Karpas-422 (cell line): ENCODE measurements at regions not wholly inside any gene's neighbourhood (a gene's known extent, or its start where the extent isn't known, plus 50 kb on each side); places are given as distances from the start of the nearest gene placed in this dataset.
A peak's percentile ranks its signal among the peaks of the same experiment; 100 is the strongest.

Experiments
- DNase-seq: peaks from one replicate; pipeline ENCODE4 v3.0.0-alpha.2; 2015
- H2AFZ ChIP-seq: fragments of 200-600 bp; sonication (generic); 2 replicates; pipeline ENCODE4 v1.6.1; 2014; ENCODE audit warnings: antibody characterized with exemption, low read length, mixed read lengths
- H3K27ac ChIP-seq: fragments of 200-600 bp; sonication (generic); 2 replicates; pipeline ENCODE4 v1.5.1; 2014; ENCODE audit warnings: mild to moderate bottlenecking, low read length, moderate library complexity
- H3K27me3 ChIP-seq: fragments of 200-600 bp; sonication (generic); 2 replicates; pipeline ENCODE4 v1.6.1; 2014; ENCODE audit warnings: low read length, mixed read lengths
- H3K36me3 ChIP-seq: fragments of 200-600 bp; sonication (generic); 2 replicates; pipeline ENCODE4 v1.6.1; 2014; ENCODE audit warnings: low read length, mixed read lengths; ENCODE audit not compliant: insufficient read depth
- H3K4me1 ChIP-seq: fragments of 200-600 bp; sonication (generic); 2 replicates; pipeline ENCODE4 v1.6.1; 2014; ENCODE audit warnings: mild to moderate bottlenecking, low read length, mixed read lengths
- H3K4me2 ChIP-seq: fragments of 200-600 bp; sonication (generic); 2 replicates; pipeline ENCODE4 v1.6.1; 2014; ENCODE audit warnings: low read length, low read depth, mild to moderate bottlenecking; ENCODE audit not compliant: poor library complexity, severe bottlenecking
- H3K4me3 ChIP-seq: fragments of 200-600 bp; sonication (generic); 2 replicates; pipeline ENCODE4 v1.5.1; 2014; ENCODE audit warnings: mild to moderate bottlenecking, antibody characterized with exemption, low read length, mixed read lengths
- H3K79me2 ChIP-seq: fragments of 200-600 bp; sonication (generic); 2 replicates; pipeline ENCODE4 v1.6.1; 2014; ENCODE audit warnings: mild to moderate bottlenecking, low read length, mixed read lengths
- H3K9ac ChIP-seq: fragments of 200-600 bp; sonication (generic); 2 replicates; pipeline ENCODE4 v1.6.0; 2014; ENCODE audit warnings: low read length
- H3K9me2 ChIP-seq: fragments of 200-600 bp; sonication (generic), shearing (Covaris generic); replicated peaks from 2 replicates; pipeline ENCODE4 v1.6.0; 2014; ENCODE audit warnings: mild to moderate bottlenecking, low read length, moderate library complexity; ENCODE audit not compliant: insufficient read depth
- H3K9me3 ChIP-seq: fragments of 300-700, 200-600 bp; sonication (generic); 2 replicates; pipeline ENCODE4 v1.6.1; 2014; ENCODE audit warnings: low read length, mixed read lengths
- H4K20me1 ChIP-seq: fragments of 200-600 bp; sonication (generic); 2 replicates; pipeline ENCODE4 v1.6.1; 2014; ENCODE audit warnings: mild to moderate bottlenecking, antibody characterized with exemption, low read length, low read depth; ENCODE audit not compliant: insufficient read depth

DNA sequence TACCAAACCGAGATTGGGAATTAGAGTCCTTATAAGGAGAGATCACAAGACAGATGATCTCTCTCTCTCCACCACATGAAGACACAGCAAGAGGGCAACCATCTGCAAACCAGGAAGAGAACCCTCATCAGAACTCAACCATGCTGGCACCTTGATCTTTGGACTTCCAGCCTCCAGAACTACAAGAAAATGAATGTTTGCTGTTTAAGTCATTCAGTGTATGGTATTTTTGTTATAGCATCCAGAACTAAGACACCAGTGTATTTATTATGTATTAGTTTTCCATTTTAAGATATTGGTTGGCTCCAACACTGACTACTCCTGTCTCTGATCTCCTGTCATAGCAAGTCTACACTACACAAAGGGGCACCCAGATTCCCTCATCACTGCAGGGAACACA, 86.9 kb downstream of the CCDC34 start:
- H3K9me2 ChIP-seq, result no peaks in the 10 kb centered on the region
- no peak overlapping the region for H3K4me3 ChIP-seq
- H2AFZ ChIP-seq, result no peak overlapping the region
- no peak overlapping the region for H3K27ac ChIP-seq
- no peak for DNase-seq
- H4K20me1 ChIP-seq, result no peaks in the 10 kb centered on the region
- H3K9me3 ChIP-seq, result no peaks in the 10 kb centered on the region
- H3K4me2 ChIP-seq, result no peak overlapping the region
- H3K36me3 ChIP-seq, result no peaks in the 10 kb centered on the region
- H3K79me2 ChIP-seq, result no peaks in the 10 kb centered on the region
- H3K9ac ChIP-seq, result no peak overlapping the region
- H3K4me1 ChIP-seq, result no peaks in the 10 kb centered on the region
- H3K27me3 ChIP-seq, result no peaks in the 10 kb centered on the region

DNA sequence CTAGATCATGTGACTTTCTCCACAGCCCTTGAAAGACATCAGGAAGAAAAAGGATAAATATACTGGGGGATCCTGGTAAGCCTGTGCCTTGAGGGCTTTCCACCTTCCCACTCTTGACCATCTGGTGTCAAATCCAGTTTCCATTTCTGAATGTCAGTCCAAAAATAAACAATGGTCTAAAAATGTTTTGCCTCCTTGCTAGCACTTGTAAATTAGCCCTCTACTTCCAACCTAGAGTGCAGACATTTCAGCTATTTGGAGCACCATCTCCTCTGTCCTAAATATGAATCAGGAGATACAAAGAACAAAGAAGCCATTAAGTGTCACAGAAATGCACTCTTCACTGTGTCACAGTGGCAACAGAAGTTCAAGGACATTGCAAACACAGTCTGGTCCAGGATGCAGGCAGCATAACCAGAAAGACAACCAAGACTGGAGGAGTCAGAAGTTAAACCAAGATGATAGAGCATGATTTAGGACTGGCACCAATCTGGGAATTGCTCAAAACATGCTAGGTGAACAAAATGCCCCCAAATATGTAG, 88.1 kb downstream of the CCDC34 start:
- H2AFZ ChIP-seq, result no peak overlapping the region
- H3K9me2 ChIP-seq, result no peaks in the 10 kb centered on the region
- H3K79me2 ChIP-seq, result no peaks in the 10 kb centered on the region
- H3K9me3 ChIP-seq, result no peaks in the 10 kb centered on the region
- H3K9ac ChIP-seq, result no peak overlapping the region
- H3K4me1 ChIP-seq, result no peaks in the 10 kb centered on the region
- no peak overlapping the region for H3K27ac ChIP-seq
- no peaks in the 10 kb centered on the region for H3K36me3 ChIP-seq
- DNase-seq, result no peak
- H4K20me1 ChIP-seq, result no peaks in the 10 kb centered on the region
- H3K27me3 ChIP-seq, result no peaks in the 10 kb centered on the region
- no peak overlapping the region for H3K4me3 ChIP-seq
- H3K4me2 ChIP-seq, result no peak overlapping the region

DNA sequence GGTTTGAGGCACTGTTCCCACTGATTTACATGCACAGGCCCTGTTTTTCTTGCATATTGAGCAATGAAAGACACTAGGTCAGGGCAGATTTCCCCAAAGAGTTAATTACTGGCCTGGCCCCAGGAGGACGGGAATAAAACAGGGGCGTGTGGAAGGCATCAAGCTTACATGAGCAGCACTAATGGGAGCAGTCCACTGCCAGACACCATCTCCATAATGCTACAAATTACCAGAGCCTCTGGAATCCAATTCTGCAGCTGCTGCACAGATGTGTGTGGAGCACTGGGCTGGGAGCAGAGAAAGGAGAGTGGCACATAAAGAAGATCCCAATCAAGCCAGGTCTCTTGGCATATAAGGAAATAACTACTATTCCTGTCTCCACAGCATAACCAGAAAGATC, 96.9 kb downstream of the CCDC34 start:
- H3K79me2 ChIP-seq, result no peaks in the 10 kb centered on the region
- H4K20me1 ChIP-seq, result no peaks in the 10 kb centered on the region
- H3K4me3 ChIP-seq, result no peak overlapping the region
- H2AFZ ChIP-seq, result no peak overlapping the region
- H3K9me3 ChIP-seq, result no peaks in the 10 kb centered on the region
- H3K4me2 ChIP-seq, result no peak overlapping the region
- H3K4me1 ChIP-seq, result no peaks in the 10 kb centered on the region
- H3K27ac ChIP-seq, result no peak overlapping the region
- DNase-seq, result no peak
- H3K36me3 ChIP-seq, result no peaks in the 10 kb centered on the region
- no peak overlapping the region for H3K9ac ChIP-seq
- H3K27me3 ChIP-seq, result no peaks in the 10 kb centered on the region
- no peaks in the 10 kb centered on the region for H3K9me2 ChIP-seq

DNA sequence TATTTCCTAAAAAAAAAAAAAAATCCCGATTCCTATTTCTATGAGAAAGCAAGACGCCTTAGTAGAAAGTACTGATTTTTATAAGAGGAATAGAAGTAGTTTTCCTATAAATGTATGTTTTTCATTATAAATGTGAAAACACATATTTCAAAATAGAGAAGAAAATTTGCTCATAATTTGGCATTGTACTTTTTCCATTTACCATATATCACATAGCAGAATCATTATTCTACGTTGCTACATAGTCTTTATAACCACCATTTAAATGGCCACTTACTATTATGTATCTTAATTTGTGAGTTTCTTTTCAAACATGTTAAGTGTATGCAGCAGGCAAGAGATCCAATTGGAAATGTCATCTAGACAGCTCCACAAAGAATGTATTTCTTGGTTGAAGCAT, 99.0 kb downstream of the CCDC34 start:
- H3K36me3 ChIP-seq, result no peaks in the 10 kb centered on the region
- H4K20me1 ChIP-seq, result no peaks in the 10 kb centered on the region
- H3K9me2 ChIP-seq, result no peaks in the 10 kb centered on the region
- no peaks in the 10 kb centered on the region for H3K4me1 ChIP-seq
- no peak overlapping the region for H3K9ac ChIP-seq
- no peak overlapping the region for H2AFZ ChIP-seq
- no peaks in the 10 kb centered on the region for H3K79me2 ChIP-seq
- H3K27ac ChIP-seq, result no peak overlapping the region
- no peak for DNase-seq
- no peak overlapping the region for H3K4me2 ChIP-seq
- no peaks in the 10 kb centered on the region for H3K27me3 ChIP-seq
- H3K4me3 ChIP-seq, result no peak overlapping the region
- no peaks in the 10 kb centered on the region for H3K9me3 ChIP-seq

DNA sequence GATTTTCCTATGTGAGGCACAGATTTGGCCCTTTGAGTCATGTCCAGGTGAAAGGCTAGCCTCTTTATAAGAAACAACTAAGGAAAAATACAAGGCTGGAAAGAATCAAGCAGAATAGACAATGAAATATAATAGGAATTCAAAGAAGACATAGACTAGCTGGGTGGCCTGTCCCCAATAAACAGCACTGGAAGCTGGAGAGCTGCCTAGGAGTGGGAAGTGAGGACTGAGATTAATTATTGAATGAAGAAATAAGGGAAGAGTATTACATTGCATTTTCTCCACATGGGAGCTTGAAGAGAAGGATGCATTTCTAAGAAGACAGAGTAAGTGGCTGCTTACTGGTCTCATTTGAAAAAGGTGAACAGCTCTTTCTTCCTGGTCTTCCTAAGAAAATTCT, 100.0 kb downstream of the CCDC34 start:
- H3K27ac ChIP-seq, result no peak overlapping the region
- H3K9me3 ChIP-seq, result no peaks in the 10 kb centered on the region
- no peak overlapping the region for H3K9ac ChIP-seq
- H3K4me1 ChIP-seq, result no peaks in the 10 kb centered on the region
- no peaks in the 10 kb centered on the region for H3K36me3 ChIP-seq
- H3K79me2 ChIP-seq, result no peaks in the 10 kb centered on the region
- DNase-seq, result peak; percentile 29
- no peak overlapping the region for H2AFZ ChIP-seq
- H3K4me3 ChIP-seq, result no peak overlapping the region
- no peak overlapping the region for H3K4me2 ChIP-seq
- H3K9me2 ChIP-seq, result no peaks in the 10 kb centered on the region
- no peaks in the 10 kb centered on the region for H4K20me1 ChIP-seq
- H3K27me3 ChIP-seq, result no peaks in the 10 kb centered on the region

DNA sequence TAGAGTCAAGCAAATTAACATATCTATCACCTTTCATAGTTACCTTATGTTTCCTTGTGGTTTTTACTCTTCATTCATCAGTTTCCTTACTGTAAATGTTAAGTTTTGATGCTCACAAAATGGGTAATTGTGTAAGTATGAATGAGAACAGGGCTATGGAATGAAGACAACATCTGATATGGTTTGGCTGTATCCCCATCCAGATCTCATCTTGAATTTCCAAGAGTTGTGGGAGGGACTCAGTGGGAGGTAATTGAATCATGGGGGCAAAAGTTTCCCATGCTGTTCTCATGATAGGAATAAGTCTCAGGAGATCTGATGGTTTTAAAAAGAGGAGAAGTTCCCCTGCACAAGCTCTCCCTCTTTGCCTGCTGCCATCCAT, 107.6 kb downstream of the CCDC34 start:
- Histone ChIP-seq H3K27ac (no peak overlapping the region), H2AFZ (no peak overlapping the region), H4K20me1 (no peaks in the 10 kb centered on the region), H3K4me2 (no peak overlapping the region), H3K36me3 (no peaks in the 10 kb centered on the region), H3K4me1 (no peaks in the 10 kb centered on the region), H3K9me3 (no peaks in the 10 kb centered on the region), H3K27me3 (no peaks in the 10 kb centered on the region), H3K9ac (no peak overlapping the region), H3K4me3 (no peak overlapping the region), H3K79me2 (no peaks in the 10 kb centered on the region), H3K9me2 (no peaks in the 10 kb centered on the region)
- no peak for DNase-seq

DNA sequence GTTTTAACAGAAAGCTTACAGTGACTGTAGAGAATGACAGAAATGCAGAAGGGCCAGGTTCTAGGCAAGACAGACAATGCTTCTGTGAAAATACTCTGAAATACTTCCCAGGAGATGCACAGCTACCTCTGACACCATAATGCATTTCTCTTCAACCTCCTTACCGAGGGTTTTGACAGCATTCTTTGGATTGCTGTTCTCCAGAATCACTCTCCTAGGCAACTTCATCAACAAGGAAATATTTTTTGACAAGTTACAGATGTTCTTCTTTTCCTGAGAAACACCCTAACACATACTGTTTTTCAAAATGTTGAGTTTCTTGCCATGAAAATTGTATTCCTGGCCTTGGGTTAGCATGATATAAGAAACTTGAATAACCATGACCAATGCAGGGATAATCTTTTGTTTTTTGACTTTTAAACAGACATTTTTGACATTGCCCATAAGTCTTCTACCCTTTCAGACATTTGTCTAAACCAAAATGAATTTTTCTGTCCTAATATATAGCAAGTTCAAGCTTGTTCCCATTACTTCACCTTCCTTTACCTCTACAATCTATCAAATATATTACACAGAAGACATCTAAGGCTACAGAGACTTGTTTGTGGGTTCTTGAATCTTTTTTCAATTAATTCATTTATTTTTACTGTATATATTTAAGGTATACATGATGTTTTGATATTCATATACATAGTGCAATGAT, 108.1 kb downstream of the CCDC34 start:
- H3K4me2 ChIP-seq, result no peak overlapping the region
- no peaks in the 10 kb centered on the region for H3K9me3 ChIP-seq
- no peaks in the 10 kb centered on the region for H3K79me2 ChIP-seq
- H3K27ac ChIP-seq, result no peak overlapping the region
- no peaks in the 10 kb centered on the region for H3K36me3 ChIP-seq
- no peaks in the 10 kb centered on the region for H3K27me3 ChIP-seq
- no peaks in the 10 kb centered on the region for H3K9me2 ChIP-seq
- H3K4me1 ChIP-seq, result no peaks in the 10 kb centered on the region
- no peak for DNase-seq
- H3K9ac ChIP-seq, result no peak overlapping the region
- no peak overlapping the region for H3K4me3 ChIP-seq
- H4K20me1 ChIP-seq, result no peaks in the 10 kb centered on the region
- H2AFZ ChIP-seq, result no peak overlapping the region

DNA sequence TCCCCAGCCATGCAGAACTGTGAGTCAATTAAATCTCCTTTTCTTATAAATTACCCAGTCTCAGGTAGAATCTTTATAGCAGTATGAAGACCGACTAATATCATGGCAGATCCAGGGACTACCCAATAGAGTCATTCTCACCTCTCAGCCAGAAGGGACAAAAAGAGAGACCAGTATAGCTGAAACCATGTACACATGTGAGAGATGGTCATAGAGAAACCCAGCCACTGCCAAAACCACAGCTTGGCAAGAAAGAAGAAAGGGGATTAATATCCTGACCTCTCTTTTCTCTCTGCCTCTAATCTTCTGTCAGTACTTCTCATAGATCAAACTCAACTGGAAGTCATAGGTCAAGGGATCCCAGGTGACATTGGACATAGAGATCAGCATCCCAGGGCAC, 109.8 kb downstream of the CCDC34 start:
- Histone ChIP-seq H3K9ac (no peak overlapping the region), H3K4me3 (no peak overlapping the region), H3K9me2 (no peaks in the 10 kb centered on the region), H3K79me2 (no peaks in the 10 kb centered on the region), H4K20me1 (no peaks in the 10 kb centered on the region), H3K4me2 (no peak overlapping the region), H3K36me3 (no peaks in the 10 kb centered on the region), H2AFZ (no peak overlapping the region), H3K27ac (no peak overlapping the region), H3K27me3 (no peaks in the 10 kb centered on the region), H3K4me1 (no peaks in the 10 kb centered on the region), H3K9me3 (no peaks in the 10 kb centered on the region)
- no peak for DNase-seq
